Activated T-helper 1 cell treated with anti-CD3 and anti-CD28 coated beads, Interleukin-12 subunit alpha, Interleukin-12 subunit beta, Interleukin-2, Interleukin-4 antibody, amounts not matched to agents 30 ng/mL and 10 ng/mL and 1 ng/mL, durations not matched to agents 14 hours and 24 hours and 36 hours (primary cell): ENCODE measurements at regions not wholly inside any gene's neighbourhood (a gene's known extent, or its start where the extent isn't known, plus 50 kb on each side); places are given as distances from the start of the nearest gene placed in this dataset.

Experiments used
- DNase-seq: peaks from one replicate; pipeline ENCODE4 v3.0.0; 2021; ENCODE audit warnings: low spot score
- H3K27ac Mint-ChIP-seq: one replicate; pipeline ENCODE4 v1.8.0; 2021; ENCODE audit warnings: mild to moderate bottlenecking, mixed read lengths
- H3K27me3 Mint-ChIP-seq: one replicate; pipeline ENCODE4 v1.8.0; 2022; ENCODE audit warnings: mild to moderate bottlenecking, moderate library complexity, mixed read lengths; ENCODE audit not compliant: insufficient read depth
- H3K36me3 Mint-ChIP-seq: one replicate; pipeline ENCODE4 v1.8.0; 2021; ENCODE audit warnings: low read depth, mixed read lengths
- H3K4me1 Mint-ChIP-seq: one replicate; pipeline ENCODE4 v1.8.0; 2021; ENCODE audit warnings: low read depth, mixed read lengths
- H3K4me3 Mint-ChIP-seq: one replicate; pipeline ENCODE4 v1.8.0; 2021; ENCODE audit warnings: mild to moderate bottlenecking, moderate library complexity, mixed read lengths
- H3K9me3 Mint-ChIP-seq: one replicate; pipeline ENCODE4 v1.8.0; 2021; ENCODE audit warnings: mixed read lengths
- intact Hi-C: fragments of 100-400 bp; cut with micrococcal nuclease; formaldehyde crosslinking; loops from one replicate; pipeline ENCODE4 v1.15.1; 2024

DNA sequence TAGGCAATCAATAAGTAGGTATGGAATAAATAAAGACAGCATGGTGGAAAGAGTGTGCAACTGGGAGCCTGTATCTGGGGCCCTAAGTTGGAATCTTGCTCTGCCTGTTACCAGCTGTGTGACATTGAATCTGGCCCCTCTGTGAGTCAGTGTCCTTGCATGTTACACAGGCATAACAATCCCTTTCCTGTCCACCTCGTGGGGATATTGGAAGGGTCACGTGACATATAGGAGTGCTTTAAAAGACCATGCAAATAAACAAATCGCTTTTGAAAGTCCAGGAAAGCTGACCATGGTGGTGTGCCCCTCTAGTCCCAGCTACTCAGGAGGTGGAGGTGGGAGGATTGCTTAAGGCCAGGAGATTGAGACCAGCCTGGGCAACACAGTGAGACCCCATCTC is 51.1 kb upstream of the VRK1 start:
- intact Hi-C loops: no loop called here
- Mint-ChIP-seq H3K4me1 (peaks cover 9% of the 10 kb centered on the region), H3K27ac (no peak overlapping the region), H3K36me3 (no peaks in the 10 kb centered on the region), H3K4me3 (no peak overlapping the region), H3K27me3 (peaks cover 38% of the 10 kb centered on the region), H3K9me3 (no peaks in the 10 kb centered on the region)
- no peak for DNase-seq

- intact Hi-C loops: no loop called here
- Mint-ChIP-seq H3K4me1 (peaks cover 6% of the 10 kb centered on the region), H3K36me3 (no peaks in the 10 kb centered on the region), H3K27me3 (peaks cover 32% of the 10 kb centered on the region), H3K4me3 (no peak overlapping the region), H3K9me3 (no peaks in the 10 kb centered on the region), H3K27ac (no peak overlapping the region)
- no peak for DNase-seq
Observed at GRCh38 chr14:96747006-96747405, 50.2 kb upstream of the VRK1 start.
